Mucosa of descending colon (tissue), 3 donors: ENCODE measurements at regions not wholly inside any gene's neighbourhood (a gene's known extent, or its start where the extent isn't known, plus 50 kb on each side); places are given as distances from the start of the nearest gene placed in this dataset.

ENCODE experiments used
- ATAC-seq: fragments of 200-7000 bp; cut with Tn5 transposase; one replicate; pipeline ENCODE4 v1.9.1; 2020; ENCODE audit warnings: mild to moderate bottlenecking, moderate library complexity
- DNase-seq, 3 donors: peaks; one replicate each; pipeline ENCODE4 v3.0.0-alpha.2; 2020
- H3K36me3 ChIP-seq: fragments of 200-600 bp; one replicate; pipeline ENCODE4 v1.8.0; 2021; ENCODE audit warnings: low read depth, mild to moderate bottlenecking
- H3K4me1 ChIP-seq: fragments of 200-600 bp; one replicate; pipeline ENCODE4 v1.8.0; 2021; ENCODE audit warnings: low read depth, mild to moderate bottlenecking
- H3K4me3 ChIP-seq: fragments of 200-600 bp; one replicate; pipeline ENCODE4 v1.8.0; 2021; ENCODE audit warnings: mild to moderate bottlenecking
- H3K9me3 ChIP-seq: fragments of 200-600 bp; one replicate; pipeline ENCODE4 v1.8.0; 2021; ENCODE audit warnings: mild to moderate bottlenecking
- CTCF ChIP-seq: fragments of 200-600 bp; IDR thresholded peaks from one replicate; pipeline ENCODE4 v1.8.0; 2022; ENCODE audit warnings: antibody characterized with exemption, mild to moderate bottlenecking
- intact Hi-C, 2 donors: fragments of 100-400 bp; cut with DNase I in 1 of 2; cut with micrococcal nuclease in 1 of 2; formaldehyde crosslinking; loops; one replicate each; pipeline versions ENCODE4 v1.11.0 to v1.11.1; 2022; cut with DNase I, micrococcal nuclease
- donor health status: DM: no; HTN: no; CAD: no; lungs with moderate emphysema.
- donor health status: DM: no; HTN: no; CAD: no.
- donor health status: DM: no; HTN: yes; CAD: no.

- TF ChIP-seq CTCF: no peak
- H3K4me3 ChIP-seq: no peak overlapping the region
- DNase-seq: no peak
- ATAC-seq: no peak
- intact Hi-C loops: no loop called here
- no peaks in the 10 kb centered on the region for H3K4me1 ChIP-seq
- no peaks in the 10 kb centered on the region for H3K9me3 ChIP-seq
- no peaks in the 10 kb centered on the region for H3K36me3 ChIP-seq
Observed at GRCh38 chr22:48429446-48430020, 1398.1 kb downstream of the BRD1 start.

- DNase-seq (no peak), ATAC-seq (no peak)
- intact Hi-C loops: no loop called here
- no peaks in the 10 kb centered on the region for H3K4me1 ChIP-seq
- H3K36me3 ChIP-seq: no peaks in the 10 kb centered on the region
- H3K9me3 ChIP-seq: no peaks in the 10 kb centered on the region
- TF ChIP-seq CTCF: no peak
- H3K4me3 ChIP-seq: no peak overlapping the region
Observed at GRCh38 chr22:48428631-48429371, 1398.9 kb downstream of the BRD1 start.

GRCh38 chr22:48427731-48428211 lies 1399.9 kb downstream of the BRD1 start:
- no peaks in the 10 kb centered on the region for H3K9me3 ChIP-seq
- no peak for ATAC-seq
- no peaks in the 10 kb centered on the region for H3K4me1 ChIP-seq
- TF ChIP-seq CTCF: no peak
- no peaks in the 10 kb centered on the region for H3K36me3 ChIP-seq
- intact Hi-C loops: no loop called here
- H3K4me3 ChIP-seq: no peak overlapping the region
- DNase-seq: no peak

GRCh38 chr22:48426466-48427380 lies 1401.0 kb downstream of the BRD1 start:
- Histone ChIP-seq H3K4me1 (no peaks in the 10 kb centered on the region), H3K9me3 (no peaks in the 10 kb centered on the region), H3K4me3 (no peak overlapping the region), H3K36me3 (no peaks in the 10 kb centered on the region)
- DNase-seq (no peak), ATAC-seq (no peak)
- no peak for TF ChIP-seq CTCF
- intact Hi-C loops: no loop called here

GRCh38 chr22:48425641-48426040 lies 1402.0 kb downstream of the BRD1 start:
- Histone ChIP-seq H3K36me3 (no peaks in the 10 kb centered on the region), H3K9me3 (no peaks in the 10 kb centered on the region), H3K4me1 (no peaks in the 10 kb centered on the region), H3K4me3 (no peak overlapping the region)
- intact Hi-C loops: no loop called here
- ATAC-seq: no peak
- no peak for TF ChIP-seq CTCF
- DNase-seq: no peak
